PC-3 (cell line): ENCODE measurements at regions not wholly inside any gene's neighbourhood (a gene's known extent, or its start where the extent isn't known, plus 50 kb on each side); places are given as distances from the start of the nearest gene placed in this dataset.

Experiments
- EZH2 ChIP-seq: fragments of 300-600 bp; sonication (generic); IDR thresholded peaks from one replicate; pipeline ENCODE4 v1.6.1; 2017; ENCODE audit warnings: antibody characterized with exemption, mild to moderate bottlenecking, low read length; ENCODE audit not compliant: unreplicated experiment
- EZH2phosphoT487 ChIP-seq: fragments of 300-600 bp; sonication (generic); IDR thresholded peaks from 2 replicates; pipeline ENCODE4 v1.6.1; 2018; ENCODE audit warnings: mild to moderate bottlenecking, antibody characterized with exemption, low read length, borderline replicate concordance
- TF ChIP-seq, protein P1 (sequence below): fragments of 300-600 bp; sonication (generic); conservative IDR thresholded peaks from 2 replicates; pipeline ENCODE4 v1.5.1; 2017; ENCODE audit warnings: antibody characterized with exemption, low read depth, mild to moderate bottlenecking, low read length

- TF ChIP-seq, protein P1, sequence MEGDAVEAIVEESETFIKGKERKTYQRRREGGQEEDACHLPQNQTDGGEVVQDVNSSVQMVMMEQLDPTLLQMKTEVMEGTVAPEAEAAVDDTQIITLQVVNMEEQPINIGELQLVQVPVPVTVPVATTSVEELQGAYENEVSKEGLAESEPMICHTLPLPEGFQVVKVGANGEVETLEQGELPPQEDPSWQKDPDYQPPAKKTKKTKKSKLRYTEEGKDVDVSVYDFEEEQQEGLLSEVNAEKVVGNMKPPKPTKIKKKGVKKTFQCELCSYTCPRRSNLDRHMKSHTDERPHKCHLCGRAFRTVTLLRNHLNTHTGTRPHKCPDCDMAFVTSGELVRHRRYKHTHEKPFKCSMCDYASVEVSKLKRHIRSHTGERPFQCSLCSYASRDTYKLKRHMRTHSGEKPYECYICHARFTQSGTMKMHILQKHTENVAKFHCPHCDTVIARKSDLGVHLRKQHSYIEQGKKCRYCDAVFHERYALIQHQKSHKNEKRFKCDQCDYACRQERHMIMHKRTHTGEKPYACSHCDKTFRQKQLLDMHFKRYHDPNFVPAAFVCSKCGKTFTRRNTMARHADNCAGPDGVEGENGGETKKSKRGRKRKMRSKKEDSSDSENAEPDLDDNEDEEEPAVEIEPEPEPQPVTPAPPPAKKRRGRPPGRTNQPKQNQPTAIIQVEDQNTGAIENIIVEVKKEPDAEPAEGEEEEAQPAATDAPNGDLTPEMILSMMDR: no peak
- TF ChIP-seq EZH2phosphoT487 (no peak), EZH2 (no peak)
Measured at GRCh38 chr12:9319044-9319841, 111.0 kb upstream of the PZP start.
